RWPE1 (cell line): ENCODE measurements at regions not wholly inside any gene's neighbourhood (a gene's known extent, or its start where the extent isn't known, plus 50 kb on each side); places are given as distances from the start of the nearest gene placed in this dataset.

ENCODE experiments used
- CTCF ChIA-PET: fragments of 350-600 bp; sonication (Branson Sonifier 250); formaldehyde crosslinking; extraction: SDS; loops from one replicate; lab custom pipeline; 2021; lab: Yijun Ruan, JAX
- POLR2A ChIA-PET: fragments of 400-600 bp; formaldehyde crosslinking; extraction: SDS; loops from one replicate; lab custom pipeline; 2020; ENCODE audit warnings: antibody characterized with exemption; ENCODE audit not compliant: low non-redundant PET; lab: Yijun Ruan, JAX
- DNase-seq: peaks from one replicate; pipeline ENCODE4 v3.0.0; 2012; ENCODE audit warnings: low spot score
- H3K27ac ChIP-seq: fragments of 450-650 bp; 2 replicates; pipeline ENCODE4 v1.5.1; 2017
- TF ChIP-seq, protein P1 (sequence below): fragments of 450-650 bp; conservative IDR thresholded peaks from 2 replicates; pipeline ENCODE4 v1.5.1; 2017; ENCODE audit warnings: low read depth, mild to moderate bottlenecking

DNA sequence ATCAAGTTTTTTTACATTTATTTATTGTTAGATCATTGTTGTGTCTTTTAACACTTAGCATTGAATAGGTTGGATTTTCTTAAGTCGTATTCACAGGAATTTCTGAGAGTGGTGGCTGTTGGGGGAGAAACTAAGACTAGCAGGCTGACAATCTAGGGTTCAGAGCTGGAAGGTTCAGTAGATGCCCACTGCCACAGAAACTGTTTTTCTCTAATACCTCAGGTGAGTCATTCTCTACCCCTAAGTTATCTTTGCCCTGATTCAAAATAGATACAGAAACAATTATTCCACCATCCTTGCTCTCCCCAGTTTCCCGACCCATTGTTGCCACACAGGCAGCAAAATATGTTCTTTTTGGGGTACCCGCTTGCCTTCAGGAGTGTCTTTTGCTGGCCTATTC, 870.8 kb upstream of the ID2 start:
- H3K27ac ChIP-seq, result no peak overlapping the region
- TF ChIP-seq, protein P1, sequence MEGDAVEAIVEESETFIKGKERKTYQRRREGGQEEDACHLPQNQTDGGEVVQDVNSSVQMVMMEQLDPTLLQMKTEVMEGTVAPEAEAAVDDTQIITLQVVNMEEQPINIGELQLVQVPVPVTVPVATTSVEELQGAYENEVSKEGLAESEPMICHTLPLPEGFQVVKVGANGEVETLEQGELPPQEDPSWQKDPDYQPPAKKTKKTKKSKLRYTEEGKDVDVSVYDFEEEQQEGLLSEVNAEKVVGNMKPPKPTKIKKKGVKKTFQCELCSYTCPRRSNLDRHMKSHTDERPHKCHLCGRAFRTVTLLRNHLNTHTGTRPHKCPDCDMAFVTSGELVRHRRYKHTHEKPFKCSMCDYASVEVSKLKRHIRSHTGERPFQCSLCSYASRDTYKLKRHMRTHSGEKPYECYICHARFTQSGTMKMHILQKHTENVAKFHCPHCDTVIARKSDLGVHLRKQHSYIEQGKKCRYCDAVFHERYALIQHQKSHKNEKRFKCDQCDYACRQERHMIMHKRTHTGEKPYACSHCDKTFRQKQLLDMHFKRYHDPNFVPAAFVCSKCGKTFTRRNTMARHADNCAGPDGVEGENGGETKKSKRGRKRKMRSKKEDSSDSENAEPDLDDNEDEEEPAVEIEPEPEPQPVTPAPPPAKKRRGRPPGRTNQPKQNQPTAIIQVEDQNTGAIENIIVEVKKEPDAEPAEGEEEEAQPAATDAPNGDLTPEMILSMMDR, result no peak
- DNase-seq, result no peak
- ChIA-PET CTCF (no interaction called here), POLR2A (no interaction called here)

DNA sequence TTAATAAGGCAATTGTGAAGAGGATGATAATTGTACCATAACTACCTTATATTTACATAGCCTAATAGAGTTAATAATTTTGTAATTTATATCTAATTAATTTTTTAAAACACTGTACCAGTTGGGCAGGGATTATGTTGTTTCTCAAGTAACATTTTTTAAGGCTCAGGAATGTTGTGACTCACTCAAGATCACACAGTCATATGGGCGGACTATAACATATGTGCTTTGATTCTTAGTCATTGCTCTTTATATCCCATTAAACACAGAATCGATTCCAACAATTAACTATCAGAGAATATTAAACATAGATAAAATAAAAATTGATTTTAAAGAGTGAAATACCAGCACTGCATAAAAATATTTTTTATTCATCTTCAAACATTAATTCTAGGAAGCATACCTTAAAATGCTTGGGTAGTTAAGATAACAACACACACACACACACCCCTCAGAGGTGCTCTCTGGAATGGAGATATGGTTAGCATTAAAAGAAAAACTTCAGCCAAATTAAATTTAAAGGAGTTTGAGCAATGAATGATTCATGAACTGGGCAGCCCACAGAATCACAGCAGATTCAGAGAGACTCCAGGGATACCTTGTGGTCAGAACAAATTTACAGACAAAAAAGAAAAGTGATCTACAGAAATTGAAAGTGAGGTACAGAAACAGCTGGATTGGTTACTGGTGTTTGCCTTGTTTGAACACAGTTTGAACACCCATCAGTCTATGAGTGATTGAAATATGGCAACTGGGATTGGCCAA, 869.4 kb upstream of the ID2 start:
- H3K27ac ChIP-seq, result no peak overlapping the region
- ChIA-PET POLR2A (no interaction called here), CTCF (no interaction called here)
- peak; percentile 52 for DNase-seq
- TF ChIP-seq, protein P1, result no peak

DNA sequence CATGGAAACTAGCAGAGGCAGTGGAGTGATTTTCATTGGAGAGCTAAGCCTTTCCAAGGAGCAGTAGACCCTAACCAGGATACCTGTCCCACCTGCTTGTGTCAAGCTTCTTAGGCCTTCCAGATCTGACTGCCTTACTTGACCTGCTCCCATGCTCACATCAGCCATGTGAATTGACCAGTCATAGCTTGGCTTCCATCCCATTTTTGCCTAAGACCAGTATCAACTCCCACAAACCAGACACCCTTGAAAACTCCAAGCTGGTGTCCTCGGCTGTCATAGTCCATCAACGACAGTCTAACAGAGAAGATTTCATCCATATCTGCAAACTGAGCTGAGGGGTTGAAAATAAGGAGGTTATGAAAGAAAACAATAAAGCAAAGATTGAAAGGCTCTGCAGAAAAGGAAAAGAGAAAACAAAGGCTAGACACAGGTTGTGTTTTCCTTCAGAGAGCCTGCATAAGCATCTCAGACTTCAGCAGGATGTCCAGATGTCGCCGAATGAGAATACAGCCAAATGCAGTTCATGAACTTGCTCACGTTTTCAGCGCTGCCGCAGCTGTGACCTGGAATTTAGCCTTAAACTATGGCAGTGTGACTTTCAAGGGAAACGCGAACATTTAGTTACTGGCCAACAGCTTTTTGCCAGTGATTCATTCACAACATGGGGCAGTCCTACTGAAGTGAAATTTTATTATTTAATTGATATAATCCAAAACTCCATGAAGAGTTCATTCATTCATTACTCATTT, 868.1 kb upstream of the ID2 start:
- CTCF ChIA-PET, result interaction anchor here (0.5 kb wide), 1 partner anchor 51 kb away, joined by 3 read pairs; no protein-coding TSS in a partner anchor
- TF ChIP-seq, protein P1, result no peak
- POLR2A ChIA-PET, result no interaction called here

DNA sequence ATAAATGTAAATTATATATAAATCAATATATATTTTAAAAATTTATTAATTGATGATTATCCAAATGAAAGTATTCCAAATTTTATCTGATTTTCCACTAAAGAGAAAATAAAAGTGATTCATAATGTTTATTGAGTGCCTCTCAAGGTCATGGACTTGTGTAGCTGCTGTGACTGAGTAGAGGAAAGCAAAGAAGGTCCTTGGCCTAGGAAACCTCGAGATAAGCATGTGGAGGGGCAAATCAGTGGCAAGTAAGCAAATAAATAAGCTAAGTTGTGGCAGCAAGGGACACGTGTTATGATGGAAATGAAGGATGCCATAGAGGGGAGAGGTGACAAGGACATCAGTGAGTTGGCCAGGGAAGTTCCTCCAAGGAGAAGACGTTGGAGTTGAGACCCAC, 866.1 kb upstream of the ID2 start:
- ChIA-PET POLR2A (no interaction called here), CTCF (no interaction called here)
- TF ChIP-seq, protein P1, result no peak
- DNase-seq, result no peak
- no peak overlapping the region for H3K27ac ChIP-seq

More for the DNA sequence above, 868.1 kb upstream of the ID2 start:
- no peak for DNase-seq
- H3K27ac ChIP-seq, result peak overlapping the region; percentile 66

DNA sequence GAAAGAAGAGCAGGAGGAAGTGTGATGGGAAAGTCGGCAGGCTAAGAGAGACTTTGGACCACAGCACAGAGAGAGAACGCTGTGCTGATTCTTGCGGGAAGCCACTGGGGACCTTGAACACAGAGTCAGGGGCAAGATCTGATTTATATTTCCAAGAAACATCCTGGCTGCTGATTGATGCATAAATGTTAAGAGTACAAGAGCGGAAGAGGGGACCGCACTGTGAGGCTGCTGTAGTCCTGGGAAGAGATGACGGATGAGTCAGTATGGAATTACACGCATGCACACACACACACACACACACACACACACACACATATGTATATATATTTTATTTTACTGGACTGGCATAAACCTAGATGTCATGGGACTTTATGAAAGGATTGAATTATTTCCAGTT, 865.6 kb upstream of the ID2 start:
- TF ChIP-seq, protein P1, result no peak
- no peak for DNase-seq
- ChIA-PET CTCF (no interaction called here), POLR2A (no interaction called here)
- no peak overlapping the region for H3K27ac ChIP-seq

DNA sequence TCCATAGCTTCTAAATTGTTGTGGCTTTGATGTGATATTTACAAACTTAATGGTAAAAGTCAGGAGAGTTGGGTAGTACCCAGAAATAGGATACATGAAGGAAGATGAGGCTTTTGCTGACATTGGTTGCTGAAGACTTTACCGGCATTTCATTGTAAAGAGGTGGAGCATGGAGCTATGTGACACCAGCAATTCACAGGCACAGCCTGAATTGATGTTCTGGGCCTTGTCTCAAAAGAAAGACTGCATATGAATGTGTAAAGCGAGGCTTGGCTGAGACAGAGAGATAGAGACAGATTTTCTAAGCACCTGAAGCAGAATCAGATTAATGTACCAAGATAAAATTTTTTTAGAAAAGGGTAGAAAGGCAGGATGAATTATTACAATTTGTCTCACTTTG, 864.9 kb upstream of the ID2 start:
- ChIA-PET POLR2A (no interaction called here), CTCF (no interaction called here)
- TF ChIP-seq, protein P1, result no peak
- no peak overlapping the region for H3K27ac ChIP-seq
- DNase-seq, result no peak
